NCI-H460 (cell line): ENCODE measurements at regions not wholly inside any gene's neighbourhood (a gene's known extent, or its start where the extent isn't known, plus 50 kb on each side); places are given as distances from the start of the nearest gene placed in this dataset.

Experiments used
- DNase-seq: peaks from one replicate; pipeline ENCODE4 v3.0.0-alpha.2; 2016; ENCODE audit warnings: low read depth; ENCODE audit errors: extremely low read depth

- DNase-seq: no peak
Measured at GRCh38 chr4:19999775-20000414, 251.8 kb upstream of the SLIT2 start.

- DNase-seq: no peak
Measured at GRCh38 chr4:19999276-19999675, 252.4 kb upstream of the SLIT2 start.

GRCh38 chr4:19993242-19993641 lies 258.5 kb upstream of the SLIT2 start:
- DNase-seq: no peak

GRCh38 chr4:19992471-19993093 lies 259.1 kb upstream of the SLIT2 start:
- DNase-seq: no peak

GRCh38 chr4:19987746-19988145 lies 264.0 kb upstream of the SLIT2 start:
- DNase-seq: no peak

GRCh38 chr4:19983072-19983471 lies 268.6 kb upstream of the SLIT2 start:
- DNase-seq: no peak

GRCh38 chr4:19982556-19982955 lies 269.1 kb upstream of the SLIT2 start:
- DNase-seq: no peak

GRCh38 chr4:19971829-19972228 lies 279.9 kb upstream of the SLIT2 start:
- no peak for DNase-seq

GRCh38 chr4:19969492-19969891 lies 282.2 kb upstream of the SLIT2 start:
- DNase-seq: no peak

GRCh38 chr4:19961091-19961490 lies 290.6 kb upstream of the SLIT2 start:
- no peak for DNase-seq

- no peak for DNase-seq
Measured at GRCh38 chr4:19958848-19959247, 292.9 kb upstream of the SLIT2 start.

- DNase-seq: no peak
Measured at GRCh38 chr4:19947349-19947748, 304.4 kb upstream of the SLIT2 start.

- DNase-seq: no peak
Measured at GRCh38 chr4:19945979-19946380, 305.7 kb upstream of the SLIT2 start.

- no peak for DNase-seq
Measured at GRCh38 chr4:19945501-19945900, 306.2 kb upstream of the SLIT2 start.

- DNase-seq: no peak
Measured at GRCh38 chr4:19944806-19945205, 306.9 kb upstream of the SLIT2 start.

- DNase-seq: no peak
Measured at GRCh38 chr4:19944251-19944650, 307.5 kb upstream of the SLIT2 start.

- DNase-seq: no peak
Measured at GRCh38 chr4:19941434-19941833, 310.3 kb upstream of the SLIT2 start.

- no peak for DNase-seq
Measured at GRCh38 chr4:19940861-19941260, 310.8 kb upstream of the SLIT2 start.

- no peak for DNase-seq
Measured at GRCh38 chr4:19936476-19936875, 315.2 kb upstream of the SLIT2 start.

- no peak for DNase-seq
Measured at GRCh38 chr4:19930742-19931141, 321.0 kb upstream of the SLIT2 start.

- no peak for DNase-seq
Measured at GRCh38 chr4:19927381-19927780, 324.3 kb upstream of the SLIT2 start.

GRCh38 chr4:19925516-19925915 lies 326.2 kb upstream of the SLIT2 start:
- DNase-seq: no peak

- no peak for DNase-seq
Measured at GRCh38 chr4:19924761-19925160, 326.9 kb upstream of the SLIT2 start.
